ENCODE measurements at regions not wholly inside any gene's neighbourhood (a gene's known extent, or its start where the extent isn't known, plus 50 kb on each side); places are given as distances from the start of the nearest gene placed in this dataset.

DNA sequence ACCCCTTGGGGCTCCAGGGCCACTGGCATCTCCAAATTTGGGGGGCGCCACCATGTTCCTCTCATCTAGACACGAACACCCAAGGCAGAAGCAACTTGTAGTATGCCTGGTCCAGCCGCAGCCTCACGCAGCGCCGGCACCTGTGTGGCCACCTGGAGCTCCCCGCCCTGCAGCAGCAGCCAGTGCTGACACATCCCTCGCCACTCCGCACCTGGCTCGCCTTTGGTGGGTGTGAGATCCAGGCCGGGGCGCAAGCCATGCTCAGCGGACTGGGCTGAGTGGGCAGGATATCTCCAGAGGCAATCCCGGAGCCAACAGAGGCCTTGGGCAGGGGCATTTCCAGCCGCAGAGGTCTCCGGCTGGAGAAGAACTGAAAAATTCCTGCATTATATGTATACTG lies 1563.7 kb downstream of the NCAM2 start:
- Histone ChIP-seq H3K9me3 (replicated peaks in 1 of 2; ENCODE audit: control insufficient read depth in 1 of 2, insufficient read depth in 1 of 2, low read length in 2 of 2) (peaks cover 12 to 18% of the 10 kb centered on the region in 2 donors), H3K4me2 (replicated peaks; ENCODE audit: extremely low read depth, low read length, poor library complexity, severe bottlenecking) (no peak overlapping the region), H3K36me3 (replicated peaks in 1 of 2; ENCODE audit: control insufficient read depth in 1 of 2, insufficient read depth in 2 of 2, low read length in 2 of 2) (no peaks in the 10 kb centered on the region), H3K27me3 (ENCODE audit: control insufficient read depth in 2 of 2, insufficient read depth in 2 of 2, low read length in 2 of 2) (no peaks in the 10 kb centered on the region), H2AFZ (ENCODE audit: insufficient read depth, low read depth, low read length, poor library complexity, severe bottlenecking) (no peak overlapping the region), H3K27ac (ENCODE audit: low read depth in 1 of 2, low read length in 2 of 2) (no peak overlapping the region), H3K79me2 (ENCODE audit: insufficient read depth, low read length) (no peaks in the 10 kb centered on the region), H3K4me1 (ENCODE audit: control insufficient read depth in 1 of 2, insufficient read depth in 2 of 2, low read length in 2 of 2) (no peaks in the 10 kb centered on the region), H3K9ac (ENCODE audit: insufficient read depth, low read length, poor library complexity, severe bottlenecking) (no peak overlapping the region), H3K4me3 (replicated peaks in 1 of 3; ENCODE audit: low read depth in 2 of 3, low read length in 3 of 3) (no peak overlapping the region), H4K20me1 (ENCODE audit: insufficient read depth, low read length) (no peaks in the 10 kb centered on the region)
- H3K4me3 Mint-ChIP-seq, result no peak overlapping the region
- no peaks in the 10 kb centered on the region for H3K4me1 Mint-ChIP-seq
- H3K27ac Mint-ChIP-seq, result no peak overlapping the region
- WGBS (ENCODE audit: insufficient coverage), result 98% methylated on average over 13 of the region's 16 CpGs
- DNase-seq, result no peak
- H3K9me3 Mint-ChIP-seq, result peaks cover 6 to 17% (median 10%) of the 10 kb centered on the region in 7 donors
- no peaks in the 10 kb centered on the region for H3K27me3 Mint-ChIP-seq (ENCODE audit: low read depth in 3 of 3)
- no peaks in the 10 kb centered on the region for H3K36me3 Mint-ChIP-seq
- intact Hi-C loops (cut with micrococcal nuclease), result no loop called here
- TF ChIP-seq, protein P1, sequence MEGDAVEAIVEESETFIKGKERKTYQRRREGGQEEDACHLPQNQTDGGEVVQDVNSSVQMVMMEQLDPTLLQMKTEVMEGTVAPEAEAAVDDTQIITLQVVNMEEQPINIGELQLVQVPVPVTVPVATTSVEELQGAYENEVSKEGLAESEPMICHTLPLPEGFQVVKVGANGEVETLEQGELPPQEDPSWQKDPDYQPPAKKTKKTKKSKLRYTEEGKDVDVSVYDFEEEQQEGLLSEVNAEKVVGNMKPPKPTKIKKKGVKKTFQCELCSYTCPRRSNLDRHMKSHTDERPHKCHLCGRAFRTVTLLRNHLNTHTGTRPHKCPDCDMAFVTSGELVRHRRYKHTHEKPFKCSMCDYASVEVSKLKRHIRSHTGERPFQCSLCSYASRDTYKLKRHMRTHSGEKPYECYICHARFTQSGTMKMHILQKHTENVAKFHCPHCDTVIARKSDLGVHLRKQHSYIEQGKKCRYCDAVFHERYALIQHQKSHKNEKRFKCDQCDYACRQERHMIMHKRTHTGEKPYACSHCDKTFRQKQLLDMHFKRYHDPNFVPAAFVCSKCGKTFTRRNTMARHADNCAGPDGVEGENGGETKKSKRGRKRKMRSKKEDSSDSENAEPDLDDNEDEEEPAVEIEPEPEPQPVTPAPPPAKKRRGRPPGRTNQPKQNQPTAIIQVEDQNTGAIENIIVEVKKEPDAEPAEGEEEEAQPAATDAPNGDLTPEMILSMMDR (IDR thresholded peaks at IDR 0.05), result no peak

DNA sequence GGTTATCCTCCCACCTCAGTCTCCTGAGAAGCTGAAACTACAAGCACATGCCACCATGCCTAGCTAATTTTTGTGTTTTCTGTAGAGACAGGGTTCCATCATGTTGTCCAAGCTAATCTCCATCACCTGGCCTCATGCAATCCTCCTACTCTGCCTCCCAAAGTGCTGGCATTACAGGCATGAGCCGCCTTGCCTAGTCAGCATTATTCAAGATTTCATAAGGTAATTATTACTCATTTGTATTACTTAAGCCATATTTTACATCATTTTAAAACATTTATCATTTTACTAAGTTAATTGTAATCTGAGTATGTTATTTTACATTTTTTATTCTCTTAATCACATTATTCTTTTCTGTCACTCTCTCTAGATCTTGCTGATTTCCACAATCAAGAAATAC lies 1575.6 kb downstream of the NCAM2 start:
- Histone ChIP-seq H3K27me3 (ENCODE audit: control insufficient read depth in 2 of 2, insufficient read depth in 2 of 2, low read length in 2 of 2) (no peaks in the 10 kb centered on the region), H2AFZ (ENCODE audit: insufficient read depth, low read depth, low read length, poor library complexity, severe bottlenecking) (no peak overlapping the region), H4K20me1 (ENCODE audit: insufficient read depth, low read length) (no peaks in the 10 kb centered on the region), H3K4me1 (ENCODE audit: control insufficient read depth in 1 of 2, insufficient read depth in 2 of 2, low read length in 2 of 2) (no peaks in the 10 kb centered on the region), H3K9ac (ENCODE audit: insufficient read depth, low read length, poor library complexity, severe bottlenecking) (no peak overlapping the region), H3K4me2 (replicated peaks; ENCODE audit: extremely low read depth, low read length, poor library complexity, severe bottlenecking) (no peak overlapping the region), H3K79me2 (ENCODE audit: insufficient read depth, low read length) (no peaks in the 10 kb centered on the region), H3K4me3 (replicated peaks in 1 of 3; ENCODE audit: low read depth in 2 of 3, low read length in 3 of 3) (no peak overlapping the region), H3K36me3 (replicated peaks in 1 of 2; ENCODE audit: control insufficient read depth in 1 of 2, insufficient read depth in 2 of 2, low read length in 2 of 2) (no peaks in the 10 kb centered on the region), H3K9me3 (replicated peaks in 1 of 2; ENCODE audit: control insufficient read depth in 1 of 2, insufficient read depth in 1 of 2, low read length in 2 of 2) (peaks cover 0 to 8% of the 10 kb centered on the region in 2 donors), H3K27ac (ENCODE audit: low read depth in 1 of 2, low read length in 2 of 2) (no peak overlapping the region)
- Mint-ChIP-seq H3K27me3 (ENCODE audit: low read depth in 3 of 3) (no peaks in the 10 kb centered on the region), H3K4me3 (no peak overlapping the region), H3K36me3 (no peaks in the 10 kb centered on the region), H3K4me1 (peaks cover 3% of the 10 kb centered on the region), H3K27ac (no peak overlapping the region), H3K9me3 (peaks cover 0 to 8% (median 5%) of the 10 kb centered on the region in 7 donors)
- TF ChIP-seq, protein P1 (IDR thresholded peaks at IDR 0.05), result no peak
- intact Hi-C loops (cut with micrococcal nuclease), result no loop called here
- DNase-seq, result no peak
- WGBS (ENCODE audit: insufficient coverage), result no CpG with 5 or more reads among the region's 1 CpG
